H1 (cell line): ENCODE measurements at regions not wholly inside any gene's neighbourhood (a gene's known extent, or its start where the extent isn't known, plus 50 kb on each side); places are given as distances from the start of the nearest gene placed in this dataset.

Experiments
- CTCF ChIA-PET: fragments of 300-600 bp; sonication (Branson Sonifier 250); formaldehyde crosslinking; loops from one replicate; lab custom pipeline; 2021; ENCODE audit not compliant: partially characterized antibody; lab: Charles Lee
- POLR2A ChIA-PET: fragments of 300-600 bp; sonication (Branson Sonifier 250); formaldehyde crosslinking; loops from one replicate; lab custom pipeline; 2021; ENCODE audit warnings: inconsistent platforms; ENCODE audit not compliant: partially characterized antibody; lab: Charles Lee
- DNase-seq, 2 experiments: peaks; one replicate each; pipeline versions ENCODE4 v3.0.0 to v3.0.0-alpha.2; 2010 to 2022; ENCODE audit warnings: low spot score in 2 of 2, low read depth in 1 of 2, mixed read lengths in 1 of 2
- FAIRE-seq: peaks from 2 replicates; lab custom pipeline; 2011; peaks lifted over from hg19 to GRCh38; lab: Jason Lieb, UNC
- H2AFZ ChIP-seq: 2 replicates; pipeline ENCODE4 v1.8.1; 2012; ENCODE audit warnings: low read length, inconsistent platforms
- H2AK5ac ChIP-seq: 2 replicates; pipeline ENCODE4 v1.6.1; 2013; ENCODE audit warnings: low read depth, low read length
- H2BK120ac ChIP-seq: replicated peaks from 2 replicates; pipeline ENCODE3; 2013; ENCODE audit warnings: low read depth, low read length, inconsistent platforms
- H2BK12ac ChIP-seq: 2 replicates; pipeline ENCODE4 v1.6.1; 2013; ENCODE audit warnings: low read depth, low read length
- H2BK15ac ChIP-seq: 2 replicates; pipeline ENCODE4 v1.6.1; 2013; ENCODE audit warnings: low read length
- H2BK20ac ChIP-seq: 2 replicates; pipeline ENCODE4 v1.6.1; 2013; ENCODE audit warnings: low read length
- H2BK5ac ChIP-seq: 2 replicates; pipeline ENCODE4 v1.6.1; 2013; ENCODE audit warnings: low read depth, low read length
- H3K14ac ChIP-seq: 2 replicates; pipeline ENCODE4 v1.6.1; 2013; ENCODE audit warnings: inconsistent platforms; ENCODE audit not compliant: insufficient read length
- H3K18ac ChIP-seq: 2 replicates; pipeline ENCODE4 v1.6.1; 2013; ENCODE audit warnings: low read length; ENCODE audit errors: extremely low read depth
- H3K23ac ChIP-seq: 2 replicates; pipeline ENCODE4 v1.6.1; 2013; ENCODE audit warnings: inconsistent platforms; ENCODE audit not compliant: insufficient read length
- H3K23me2 ChIP-seq: 2 replicates; pipeline ENCODE4 v1.6.1; 2013; ENCODE audit warnings: low read depth, low read length
- H3K27ac ChIP-seq: 2 replicates; pipeline ENCODE4 v1.6.1; 2011; ENCODE audit warnings: low read depth, low read length, inconsistent platforms
- H3K27me3 ChIP-seq, 4 experiments: replicated peaks in 1 of 4; 1 replicate in 1 of 4; 2 replicates in 3 of 4; pipeline versions ENCODE4 v1.6.1 to v1.8.1; 2011 to 2013; ENCODE audit warnings: low read length in 3 of 4, mild to moderate bottlenecking in 3 of 4, inconsistent platforms in 2 of 4, mixed read lengths in 2 of 4, moderate library complexity in 1 of 4; ENCODE audit not compliant: control insufficient read depth in 3 of 4, insufficient read depth in 3 of 4; ENCODE audit errors: extremely low read depth in 1 of 4
- H3K36me3 ChIP-seq, 4 experiments: 2 replicates each; pipeline versions ENCODE4 v1.6.1 to v1.8.1; 2011 to 2013; ENCODE audit warnings: mild to moderate bottlenecking in 4 of 4, low read length in 3 of 4, moderate library complexity in 2 of 4, control low read depth in 1 of 4, inconsistent platforms in 1 of 4; ENCODE audit not compliant: insufficient read depth in 4 of 4, control insufficient read depth in 2 of 4
- H3K4ac ChIP-seq: replicated peaks from 2 replicates; pipeline ENCODE3; 2013; ENCODE audit warnings: low read length, low read depth, mixed read lengths, inconsistent platforms; ENCODE audit not compliant: insufficient read length
- H3K4me1 ChIP-seq, 4 experiments: replicated peaks in 1 of 4; 1 replicate in 1 of 4; 2 replicates in 3 of 4; pipeline versions ENCODE4 v1.6.1 to v1.8.1; 2011 to 2013; ENCODE audit warnings: low read length in 3 of 4, inconsistent platforms in 2 of 4, mixed read lengths in 1 of 4; ENCODE audit not compliant: insufficient read depth in 4 of 4, control insufficient read depth in 3 of 4
- H3K4me2 ChIP-seq, 2 experiments: 2 replicates each; pipeline versions ENCODE4 v1.6.1 to v1.8.1; 2011 to 2013; ENCODE audit warnings: low read depth in 2 of 2, low read length in 2 of 2, control low read depth in 1 of 2, inconsistent platforms in 1 of 2, mild to moderate bottlenecking in 1 of 2; ENCODE audit not compliant: insufficient read depth in 1 of 2
- H3K4me3 ChIP-seq, 4 experiments: fragments of 200-600, 300-600 bp in 1 of 4; sonication (generic), shearing (Covaris generic), sonication (Bioruptor Twin) in 1 of 4; 2 replicates each; pipeline versions ENCODE4 v1.5.1 to v1.8.1; 2011 to 2016; ENCODE audit warnings: low read length in 4 of 4, low read depth in 3 of 4, control low read depth in 2 of 4, inconsistent platforms in 2 of 4, mild to moderate bottlenecking in 2 of 4, mixed read lengths in 1 of 4, moderate library complexity in 1 of 4; ENCODE audit not compliant: insufficient read depth in 2 of 4; ENCODE audit errors: extremely low read depth in 1 of 4
- H3K56ac ChIP-seq: replicated peaks from 2 replicates; pipeline ENCODE3; 2013; ENCODE audit warnings: low read depth, mild to moderate bottlenecking, mixed read lengths, low read length, inconsistent platforms; ENCODE audit not compliant: insufficient read length
- H3K79me1 ChIP-seq: 2 replicates; pipeline ENCODE4 v1.6.1; 2013; ENCODE audit warnings: low read depth, low read length, control low read depth
- H3K79me2 ChIP-seq, 2 experiments: 2 replicates each; pipeline versions ENCODE4 v1.6.1 to v1.8.1; 2012 to 2013; ENCODE audit warnings: low read length in 2 of 2, mild to moderate bottlenecking in 2 of 2, inconsistent platforms in 1 of 2; ENCODE audit not compliant: insufficient read depth in 2 of 2, control insufficient read depth in 1 of 2
- H3K9ac ChIP-seq, 4 experiments: replicated peaks in 1 of 4; 1 replicate in 1 of 4; 2 replicates in 3 of 4; pipeline versions ENCODE4 v1.6.1 to v1.8.1; 2011 to 2013; ENCODE audit warnings: low read depth in 3 of 4, low read length in 3 of 4, control low read depth in 2 of 4, mild to moderate bottlenecking in 2 of 4, moderate library complexity in 2 of 4, inconsistent platforms in 1 of 4; ENCODE audit errors: extremely low read depth in 1 of 4
- H3K9me3 ChIP-seq, 2 experiments: 2 replicates each; pipeline versions ENCODE4 v1.6.1 to v1.8.1; 2012 to 2013; ENCODE audit warnings: mild to moderate bottlenecking in 2 of 2, moderate library complexity in 2 of 2, control low read depth in 1 of 2, inconsistent platforms in 1 of 2, low read depth in 1 of 2, low read length in 1 of 2, mixed read lengths in 1 of 2; ENCODE audit not compliant: insufficient read depth in 2 of 2
- H4K20me1 ChIP-seq, 2 experiments: replicated peaks in 1 of 2; 2 replicates each; pipeline versions ENCODE3 to v1.8.1; 2011 to 2013; ENCODE audit warnings: inconsistent platforms in 2 of 2, low read length in 2 of 2, mild to moderate bottlenecking in 1 of 2; ENCODE audit not compliant: insufficient read depth in 2 of 2, control insufficient read depth in 1 of 2
- H4K5ac ChIP-seq: 2 replicates; pipeline ENCODE4 v1.6.1; 2013; ENCODE audit warnings: low read length, low read depth, mixed read lengths, inconsistent platforms; ENCODE audit not compliant: insufficient read length
- H4K8ac ChIP-seq: 2 replicates; pipeline ENCODE4 v1.8.0; 2013; ENCODE audit warnings: mild to moderate bottlenecking, moderate library complexity, low read length, inconsistent platforms; ENCODE audit not compliant: insufficient read depth; ENCODE audit errors: extremely low read depth
- H4K91ac ChIP-seq: replicated peaks from 2 replicates; pipeline ENCODE3; 2013; ENCODE audit warnings: low read length, mixed read lengths, inconsistent platforms; ENCODE audit not compliant: insufficient read length
- ASH2L ChIP-seq: fragments of 200-600, 300-600 bp; sonication (generic); IDR thresholded peaks from one replicate; pipeline ENCODE4 v1.7.1; 2017; ENCODE audit warnings: low read length
- CBX5 ChIP-seq: fragments of 300-800, 300-1000 bp; sonication (generic); IDR thresholded peaks from 2 replicates; pipeline ENCODE4 v1.7.1; 2016; ENCODE audit warnings: antibody characterized with exemption, low read length, low read depth
- CEBPB ChIP-seq: IDR thresholded peaks from 2 replicates; pipeline ENCODE4 v1.6.1; 2012; ENCODE audit warnings: low read depth, low read length
- CHD1 ChIP-seq: IDR thresholded peaks from 2 replicates; pipeline ENCODE4 v1.6.1; 2012; ENCODE audit warnings: low read depth, low read length, improper control_type of control experiment
- HDAC6 ChIP-seq: IDR thresholded peaks from one replicate; pipeline ENCODE4 v1.7.1; 2012; ENCODE audit warnings: low read depth, mild to moderate bottlenecking, inconsistent platforms, low read length, moderate library complexity
- JUN ChIP-seq: IDR thresholded peaks from 2 replicates; pipeline ENCODE4 v1.6.1; 2011; ENCODE audit warnings: low read depth, mild to moderate bottlenecking, improper control_type of control experiment, low read length
- KDM4A ChIP-seq: IDR thresholded peaks from one replicate; pipeline ENCODE4 v1.7.1; 2012; ENCODE audit warnings: low read depth, mild to moderate bottlenecking, moderate library complexity, low read length, inconsistent platforms; ENCODE audit not compliant: severe bottlenecking
- MAFK ChIP-seq: IDR thresholded peaks from 2 replicates; pipeline ENCODE4 v1.6.1; 2012; ENCODE audit warnings: low read depth, mild to moderate bottlenecking, improper control_type of control experiment, low read length
- MAX ChIP-seq: IDR thresholded peaks from 2 replicates; pipeline ENCODE4 v1.6.1; 2012; ENCODE audit warnings: inconsistent platforms
- NRF1 ChIP-seq: IDR thresholded peaks from 2 replicates; pipeline ENCODE4 v1.6.1; 2011; ENCODE audit warnings: mild to moderate bottlenecking, low read depth, low read length, improper control_type of control experiment
- POLR2AphosphoS5 ChIP-seq: IDR thresholded peaks from 2 replicates; pipeline ENCODE4 v1.6.1; 2011; ENCODE audit warnings: low read depth, low read length
- SIN3A ChIP-seq, 2 experiments: IDR thresholded peaks in 1 of 2; conservative IDR thresholded peaks in 1 of 2; 2 replicates each; pipeline ENCODE4 v1.6.1; 2011 to 2012; ENCODE audit warnings: low read length in 2 of 2, improper control_type of control experiment in 1 of 2, low read depth in 1 of 2, mild to moderate bottlenecking in 1 of 2
- SIX5 ChIP-seq: IDR thresholded peaks from 2 replicates; pipeline ENCODE4 v1.6.1; 2011; ENCODE audit warnings: mild to moderate bottlenecking, low read depth, low read length
- SRF ChIP-seq: IDR thresholded peaks from 2 replicates; pipeline ENCODE4 v1.6.1; 2011; ENCODE audit warnings: mild to moderate bottlenecking, low read depth, low read length, moderate library complexity
- SUZ12 ChIP-seq: fragments of 200-600 bp; sonication (generic); IDR thresholded peaks from 2 replicates; pipeline ENCODE4 v1.6.1; 2012; ENCODE audit warnings: mild to moderate bottlenecking, inconsistent platforms, low read length, moderate library complexity, mixed read lengths
- TEAD4 ChIP-seq: IDR thresholded peaks from 2 replicates; pipeline ENCODE4 v1.6.1; 2012; ENCODE audit warnings: low read depth, low read length, inconsistent platforms, mixed read lengths
- WGBS, 2 experiments: shearing (Covaris generic) in 1 of 2; methylation state at CpG; one replicate each; pipeline versions ENCODE4 v1.1.6 to v1.1.7; 2013 to 2015; ENCODE audit warnings: low lambda C conversion rate in 2 of 2, mixed read lengths in 2 of 2, inconsistent platforms in 1 of 2, low coverage in 1 of 2, missing lambda C conversion rate in 1 of 2; ENCODE audit not compliant: insufficient replicate concordance in 2 of 2, insufficient coverage in 1 of 2, insufficient read length in 1 of 2; ENCODE audit errors: extremely low coverage in 1 of 2, missing lambda C conversion rate in 1 of 2; 5-methylcytosine and 5-hydroxymethylcytosine counted together

DNA sequence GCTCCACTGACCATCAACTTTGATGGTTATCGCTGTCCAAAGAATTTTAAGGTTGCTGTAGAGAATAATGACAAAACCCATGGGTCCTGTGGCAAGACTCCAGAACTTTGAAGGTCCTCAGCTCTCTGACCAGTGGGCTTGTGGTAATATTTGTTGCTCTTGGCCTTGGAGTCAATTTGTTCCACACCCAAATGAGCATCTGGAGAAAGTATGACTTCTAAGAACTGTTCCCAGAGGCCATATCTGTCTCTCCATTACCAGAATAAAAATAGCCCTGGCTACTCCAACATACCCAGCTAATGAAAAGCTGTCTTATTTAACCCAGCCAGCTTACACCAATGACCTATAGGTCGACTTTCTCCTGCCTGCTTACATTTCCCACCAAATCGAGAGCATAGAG is 466.4 kb downstream of the MEIS1 start:
- Histone ChIP-seq H3K4me2 (no peak overlapping the region), H3K23ac (no peak overlapping the region), H3K79me1 (no peaks in the 10 kb centered on the region; the same call in 1 of the 2 replicates), H4K20me1 (no peaks in the 10 kb centered on the region), H3K23me2 (no peaks in the 10 kb centered on the region; the same call in 1 of the 2 replicates), H4K8ac (no peak overlapping the region), H3K4me3 (no peak overlapping the region), H2BK20ac (no peak overlapping the region), H3K4ac (no peak overlapping the region), H2BK12ac (no peak overlapping the region), H3K9ac (no peak overlapping the region), H2AK5ac (no peak overlapping the region), H3K9me3 (no peaks in the 10 kb centered on the region), H3K27ac (no peak overlapping the region), H3K56ac (no peak overlapping the region), H3K4me1 (peaks cover 0 to 2% (median 0%) of the 10 kb centered on the region in 4 experiments; a peak in 2 of 7 replicates), H2BK5ac (no peak overlapping the region), H2BK120ac (no peak overlapping the region), H3K14ac (no peak overlapping the region), H4K5ac (no peak overlapping the region), H3K18ac (no peak overlapping the region), H4K91ac (no peak overlapping the region), H2BK15ac (no peak overlapping the region), H3K79me2 (no peaks in the 10 kb centered on the region), H3K27me3 (no peaks in the 10 kb centered on the region), H2AFZ (no peak overlapping the region), H3K36me3 (no peaks in the 10 kb centered on the region)
- POLR2A ChIA-PET = no interaction called here
- FAIRE-seq (no peak), DNase-seq (no peak)
- 85% methylated on average over 3 of the region's 3 CpGs; no CpG with 5 or more reads in 1 of the 2 experiments for WGBS, 2 experiments
- CTCF ChIA-PET = interaction anchor here (1.0 kb wide), 1 partner anchor 184 kb away, joined by 4 read pairs; no protein-coding TSS in a partner anchor
- no peak for TF ChIP-seq CEBPB
- TF ChIP-seq SIX5 = no peak
- TF ChIP-seq ASH2L = no peak
- TF ChIP-seq CHD1 = no peak
- TF ChIP-seq POLR2AphosphoS5 = no peak
- no peak for TF ChIP-seq TEAD4
- TF ChIP-seq MAFK = no peak
- TF ChIP-seq SRF = no peak
- no peak for TF ChIP-seq JUN
- TF ChIP-seq SIN3A (conservative IDR thresholded peaks at IDR 0.05 in 1 of 2, IDR thresholded peaks at IDR 0.05 in 1 of 2; ENCODE audit: low read depth in 1 of 2, low read length in 2 of 2) = no peak
- TF ChIP-seq SUZ12 = no peak
- TF ChIP-seq CBX5 = no peak
- no peak for TF ChIP-seq NRF1
- TF ChIP-seq MAX = no peak
- TF ChIP-seq KDM4A = no peak
- TF ChIP-seq HDAC6 = no peak
